ENCODE measurements at regions not wholly inside any gene's neighbourhood (a gene's known extent, or its start where the extent isn't known, plus 50 kb on each side); places are given as distances from the start of the nearest gene placed in this dataset.

- no peaks in the 10 kb centered on the region for H3K4me1 ChIP-seq
- H3K9me3 ChIP-seq: no peaks in the 10 kb centered on the region
- no peak for DNase-seq (ENCODE audit: low spot score in 2 of 2)
- no peaks in the 10 kb centered on the region for H3K36me3 ChIP-seq
- H3K4me3 ChIP-seq: no peak overlapping the region
- no peaks in the 10 kb centered on the region for H3K27me3 ChIP-seq
- no peak overlapping the region for H3K27ac ChIP-seq
- intact Hi-C loops (cut with DNase I; ENCODE audit: low total_unique reads): no loop called here
- TF ChIP-seq, protein P1, sequence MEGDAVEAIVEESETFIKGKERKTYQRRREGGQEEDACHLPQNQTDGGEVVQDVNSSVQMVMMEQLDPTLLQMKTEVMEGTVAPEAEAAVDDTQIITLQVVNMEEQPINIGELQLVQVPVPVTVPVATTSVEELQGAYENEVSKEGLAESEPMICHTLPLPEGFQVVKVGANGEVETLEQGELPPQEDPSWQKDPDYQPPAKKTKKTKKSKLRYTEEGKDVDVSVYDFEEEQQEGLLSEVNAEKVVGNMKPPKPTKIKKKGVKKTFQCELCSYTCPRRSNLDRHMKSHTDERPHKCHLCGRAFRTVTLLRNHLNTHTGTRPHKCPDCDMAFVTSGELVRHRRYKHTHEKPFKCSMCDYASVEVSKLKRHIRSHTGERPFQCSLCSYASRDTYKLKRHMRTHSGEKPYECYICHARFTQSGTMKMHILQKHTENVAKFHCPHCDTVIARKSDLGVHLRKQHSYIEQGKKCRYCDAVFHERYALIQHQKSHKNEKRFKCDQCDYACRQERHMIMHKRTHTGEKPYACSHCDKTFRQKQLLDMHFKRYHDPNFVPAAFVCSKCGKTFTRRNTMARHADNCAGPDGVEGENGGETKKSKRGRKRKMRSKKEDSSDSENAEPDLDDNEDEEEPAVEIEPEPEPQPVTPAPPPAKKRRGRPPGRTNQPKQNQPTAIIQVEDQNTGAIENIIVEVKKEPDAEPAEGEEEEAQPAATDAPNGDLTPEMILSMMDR (IDR thresholded peaks at IDR 0.05): no peak
- no peak for TF ChIP-seq POLR2AphosphoS5 (IDR thresholded peaks at IDR 0.05)
- TF ChIP-seq POLR2A (IDR thresholded peaks at IDR 0.05): no peak
Measured at GRCh38 chr15:81774309-81774708, 271.5 kb downstream of the MEX3B start.

- no peaks in the 10 kb centered on the region for H3K36me3 ChIP-seq
- H3K4me1 ChIP-seq: no peaks in the 10 kb centered on the region
- no peak for TF ChIP-seq POLR2AphosphoS5 (IDR thresholded peaks at IDR 0.05)
- TF ChIP-seq, protein P1 (IDR thresholded peaks at IDR 0.05): no peak
- no peak for TF ChIP-seq POLR2A (IDR thresholded peaks at IDR 0.05)
Measured at GRCh38 chr15:81768773-81769172, 277.0 kb downstream of the MEX3B start.

GRCh38 chr15:81766829-81767475, 278.9 kb downstream of the MEX3B start:
- Histone ChIP-seq H3K27me3 (no peaks in the 10 kb centered on the region), H3K27ac (no peak overlapping the region), H3K9me3 (no peaks in the 10 kb centered on the region), H3K4me3 (no peak overlapping the region), H3K4me1 (no peaks in the 10 kb centered on the region), H3K36me3 (no peaks in the 10 kb centered on the region)
- DNase-seq (ENCODE audit: low spot score in 2 of 2): no peak
- TF ChIP-seq POLR2A (IDR thresholded peaks at IDR 0.05): no peak
- no peak for TF ChIP-seq POLR2AphosphoS5 (IDR thresholded peaks at IDR 0.05)
- TF ChIP-seq, protein P1 (IDR thresholded peaks at IDR 0.05): no peak
- intact Hi-C loops (cut with DNase I; ENCODE audit: low total_unique reads): no loop called here

More at GRCh38 chr15:81768773-81769172, 277.0 kb downstream of the MEX3B start:
- H3K27ac ChIP-seq: no peak overlapping the region
- no peaks in the 10 kb centered on the region for H3K9me3 ChIP-seq
- no peak for DNase-seq (ENCODE audit: low spot score in 2 of 2)
- intact Hi-C loops (cut with DNase I; ENCODE audit: low total_unique reads): no loop called here
- H3K4me3 ChIP-seq: no peak overlapping the region
- H3K27me3 ChIP-seq: no peaks in the 10 kb centered on the region

DNA sequence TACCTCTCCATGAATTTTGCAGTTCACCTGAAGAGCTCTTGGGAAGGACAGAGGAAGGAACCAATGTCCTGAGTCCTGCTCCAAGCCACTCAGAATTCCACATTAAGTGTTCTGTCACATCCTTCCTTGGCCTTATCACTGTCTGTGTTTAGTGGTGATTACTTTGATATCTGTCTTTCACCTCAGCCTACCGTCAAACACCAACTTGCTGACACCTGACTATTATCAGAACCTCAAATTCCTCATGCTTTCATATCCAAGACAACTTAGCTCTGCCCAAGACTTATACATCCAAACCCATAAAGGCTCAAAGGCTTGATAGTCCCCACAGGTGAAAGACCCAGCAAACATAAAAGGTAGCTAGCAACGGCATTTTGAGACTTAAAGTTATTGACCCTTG, 280.0 kb downstream of the MEX3B start:
- Histone ChIP-seq H3K4me3 (no peak overlapping the region), H3K36me3 (no peaks in the 10 kb centered on the region), H3K27ac (no peak overlapping the region), H3K4me1 (no peaks in the 10 kb centered on the region), H3K9me3 (no peaks in the 10 kb centered on the region), H3K27me3 (no peaks in the 10 kb centered on the region)
- no peak for DNase-seq (ENCODE audit: low spot score in 2 of 2)
- intact Hi-C loops (cut with DNase I; ENCODE audit: low total_unique reads): no loop called here
- TF ChIP-seq, protein P1 (IDR thresholded peaks at IDR 0.05): no peak
- no peak for TF ChIP-seq POLR2AphosphoS5 (IDR thresholded peaks at IDR 0.05)
- TF ChIP-seq POLR2A (IDR thresholded peaks at IDR 0.05): no peak

DNA sequence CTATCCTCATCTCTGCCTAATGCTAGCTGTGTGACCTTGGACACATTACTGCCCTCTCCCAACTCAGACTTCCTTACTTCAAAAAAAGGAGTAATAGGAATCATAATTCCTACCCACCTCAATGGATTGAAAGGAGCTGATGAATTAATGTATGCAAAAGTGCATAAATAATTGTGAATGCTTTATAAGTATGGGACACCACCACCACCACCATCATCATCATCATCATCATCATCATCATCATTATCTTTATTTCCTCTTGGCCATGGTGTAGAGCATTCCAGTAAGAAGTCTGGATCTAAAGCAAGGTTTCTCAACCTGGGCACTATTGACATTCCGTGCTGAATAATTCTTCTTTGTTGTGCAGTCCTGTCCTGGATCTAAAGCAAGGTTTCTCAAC, 282.5 kb downstream of the MEX3B start:
- no peaks in the 10 kb centered on the region for H3K9me3 ChIP-seq

More for the DNA sequence above, 282.5 kb downstream of the MEX3B start:
- H3K27ac ChIP-seq: no peak overlapping the region
- intact Hi-C loops (cut with DNase I; ENCODE audit: low total_unique reads): no loop called here
- no peaks in the 10 kb centered on the region for H3K27me3 ChIP-seq
- TF ChIP-seq, protein P1 (IDR thresholded peaks at IDR 0.05): no peak
- TF ChIP-seq POLR2A (IDR thresholded peaks at IDR 0.05) (no peak), POLR2AphosphoS5 (IDR thresholded peaks at IDR 0.05) (no peak)
- H3K36me3 ChIP-seq: no peaks in the 10 kb centered on the region
- no peaks in the 10 kb centered on the region for H3K4me1 ChIP-seq
- no peak for DNase-seq (ENCODE audit: low spot score in 2 of 2)
- H3K4me3 ChIP-seq: no peak overlapping the region

All from breast epithelium (tissue), 4 donors.